ENCODE measurements at regions not wholly inside any gene's neighbourhood (a gene's known extent, or its start where the extent isn't known, plus 50 kb on each side); places are given as distances from the start of the nearest gene placed in this dataset.

DNA sequence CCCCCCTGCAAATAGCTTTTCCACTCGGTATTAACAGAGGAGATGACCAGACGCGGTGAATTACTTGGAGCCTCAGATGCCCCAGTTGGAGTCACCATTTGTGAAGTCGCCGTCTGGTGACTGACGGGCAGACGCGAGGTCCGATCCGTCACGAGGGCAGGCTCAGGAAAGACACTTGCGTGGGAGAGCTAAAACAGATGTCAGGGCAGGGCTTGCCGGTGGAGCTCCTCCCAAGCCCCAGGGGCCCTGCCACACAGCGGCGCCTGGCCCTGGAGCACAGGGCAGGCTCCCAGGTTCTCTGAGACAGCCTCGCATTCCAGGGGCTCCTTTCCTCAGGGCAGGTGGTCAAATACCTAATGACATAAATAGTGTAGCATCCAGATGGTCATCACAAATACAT is 348.3 kb downstream of the C16orf95 start:
- Histone ChIP-seq H3K9me3 (ENCODE audit: control insufficient read depth, insufficient read depth, low read length) (no peaks in the 10 kb centered on the region; the same call in 1 of the 2 replicates), H3K9ac (ENCODE audit: low read depth, low read length) (no peak overlapping the region), H3K4me1 (ENCODE audit: insufficient read depth, low read length) (no peaks in the 10 kb centered on the region), H3K36me3 (ENCODE audit: insufficient read depth, low read length) (no peaks in the 10 kb centered on the region)

DNA sequence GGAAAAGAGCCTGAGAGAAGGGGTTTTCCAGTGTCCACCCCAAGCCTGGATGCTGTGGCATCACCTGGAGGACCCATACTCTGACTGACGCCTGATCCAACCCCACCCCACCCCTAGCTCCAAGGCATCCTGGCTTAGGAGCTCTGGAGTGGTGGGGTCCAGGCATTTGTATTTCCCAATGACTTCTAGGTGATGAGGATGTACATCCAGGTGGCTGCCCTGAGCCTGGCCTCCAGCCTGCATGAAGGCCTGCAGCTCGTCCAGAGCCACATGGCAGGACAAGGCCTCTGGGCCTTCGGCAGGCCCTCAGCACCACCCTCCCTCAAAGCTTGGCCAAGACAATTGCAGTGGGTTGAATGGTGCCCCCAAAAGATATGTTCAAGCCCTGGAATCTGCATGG is 347.5 kb downstream of the C16orf95 start:
- no peak overlapping the region for H3K9ac ChIP-seq (ENCODE audit: low read depth, low read length)
- H3K36me3 ChIP-seq (ENCODE audit: insufficient read depth, low read length): no peaks in the 10 kb centered on the region
- no peaks in the 10 kb centered on the region; the same call in 1 of the 2 replicates for H3K9me3 ChIP-seq (ENCODE audit: control insufficient read depth, insufficient read depth, low read length)
- no peaks in the 10 kb centered on the region for H3K4me1 ChIP-seq (ENCODE audit: insufficient read depth, low read length)

GRCh38 chr16:86970279-86970678 is 346.9 kb downstream of the C16orf95 start:
- no peaks in the 10 kb centered on the region for H3K36me3 ChIP-seq (ENCODE audit: insufficient read depth, low read length)
- H3K9ac ChIP-seq (ENCODE audit: low read depth, low read length): no peak overlapping the region
- H3K4me1 ChIP-seq (ENCODE audit: insufficient read depth, low read length): no peaks in the 10 kb centered on the region
- H3K9me3 ChIP-seq (ENCODE audit: control insufficient read depth, insufficient read depth, low read length): no peaks in the 10 kb centered on the region; the same call in 1 of the 2 replicates

DNA sequence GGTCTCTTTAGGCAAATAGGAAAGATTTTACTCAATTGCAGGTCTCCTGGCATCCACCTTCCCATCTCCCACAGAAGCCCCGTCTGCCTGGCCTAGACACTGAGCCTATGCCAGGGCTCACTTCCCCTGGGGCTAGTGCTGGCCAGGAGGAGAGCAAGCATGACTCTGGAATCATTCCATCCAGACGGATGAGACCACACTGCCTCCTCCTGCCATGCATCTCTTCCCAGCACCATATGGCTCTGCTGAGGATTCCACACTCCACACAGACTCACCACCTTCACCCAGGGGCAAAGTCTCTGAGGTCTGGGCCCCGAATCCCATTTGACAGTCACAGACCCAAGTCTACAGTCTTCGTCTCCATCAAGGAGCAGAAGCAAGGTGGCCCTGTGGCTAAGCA is 346.5 kb downstream of the C16orf95 start:
- no peak overlapping the region for H3K9ac ChIP-seq (ENCODE audit: low read depth, low read length)
- no peaks in the 10 kb centered on the region; the same call in 1 of the 2 replicates for H3K9me3 ChIP-seq (ENCODE audit: control insufficient read depth, insufficient read depth, low read length)
- H3K4me1 ChIP-seq (ENCODE audit: insufficient read depth, low read length): no peaks in the 10 kb centered on the region
- no peaks in the 10 kb centered on the region for H3K36me3 ChIP-seq (ENCODE audit: insufficient read depth, low read length)

GRCh38 chr16:86971251-86971650 is 345.9 kb downstream of the C16orf95 start:
- Histone ChIP-seq H3K36me3 (ENCODE audit: insufficient read depth, low read length) (no peaks in the 10 kb centered on the region), H3K9me3 (ENCODE audit: control insufficient read depth, insufficient read depth, low read length) (no peaks in the 10 kb centered on the region; the same call in 1 of the 2 replicates), H3K9ac (ENCODE audit: low read depth, low read length) (no peak overlapping the region), H3K4me1 (ENCODE audit: insufficient read depth, low read length) (no peaks in the 10 kb centered on the region)

- H3K9me3 ChIP-seq (ENCODE audit: control insufficient read depth, insufficient read depth, low read length): no peaks in the 10 kb centered on the region
Measured at GRCh38 chr16:86974120-86974519, 343.1 kb downstream of the C16orf95 start.

DNA sequence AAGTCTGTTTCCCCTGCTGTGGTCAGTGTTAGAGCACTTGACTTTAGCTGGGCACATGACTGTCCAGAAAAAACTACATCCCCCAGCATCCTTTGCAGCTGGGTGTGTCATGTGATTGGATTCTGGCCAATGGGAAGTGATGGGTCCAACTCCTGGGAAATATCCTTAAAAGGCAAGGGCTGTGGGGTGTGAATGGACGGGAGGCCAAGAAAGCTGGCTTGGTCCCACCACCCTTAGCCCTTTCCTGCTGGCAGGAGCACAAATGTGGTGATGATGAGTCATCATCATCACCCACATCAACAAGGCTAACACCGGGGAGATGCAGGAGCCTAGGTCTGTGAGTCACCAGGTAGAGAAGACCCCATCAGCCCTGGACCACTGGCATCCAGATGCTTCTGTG is 341.7 kb downstream of the C16orf95 start:
- Histone ChIP-seq H3K36me3 (ENCODE audit: insufficient read depth, low read length) (no peaks in the 10 kb centered on the region), H3K9ac (ENCODE audit: low read depth, low read length) (no peak overlapping the region), H3K9me3 (ENCODE audit: control insufficient read depth, insufficient read depth, low read length) (no peaks in the 10 kb centered on the region), H3K4me1 (ENCODE audit: insufficient read depth, low read length) (no peaks in the 10 kb centered on the region)

More at GRCh38 chr16:86974120-86974519, 343.1 kb downstream of the C16orf95 start:
- H3K9ac ChIP-seq (ENCODE audit: low read depth, low read length): no peak overlapping the region
- no peaks in the 10 kb centered on the region for H3K36me3 ChIP-seq (ENCODE audit: insufficient read depth, low read length)
- H3K4me1 ChIP-seq (ENCODE audit: insufficient read depth, low read length): no peaks in the 10 kb centered on the region

- no peak overlapping the region for H3K9ac ChIP-seq (ENCODE audit: low read depth, low read length)
- H3K4me1 ChIP-seq (ENCODE audit: insufficient read depth, low read length): no peaks in the 10 kb centered on the region
- no peaks in the 10 kb centered on the region for H3K9me3 ChIP-seq (ENCODE audit: control insufficient read depth, insufficient read depth, low read length)
- no peaks in the 10 kb centered on the region for H3K36me3 ChIP-seq (ENCODE audit: insufficient read depth, low read length)
Measured at GRCh38 chr16:86977076-86977676, 340.0 kb downstream of the C16orf95 start.

DNA sequence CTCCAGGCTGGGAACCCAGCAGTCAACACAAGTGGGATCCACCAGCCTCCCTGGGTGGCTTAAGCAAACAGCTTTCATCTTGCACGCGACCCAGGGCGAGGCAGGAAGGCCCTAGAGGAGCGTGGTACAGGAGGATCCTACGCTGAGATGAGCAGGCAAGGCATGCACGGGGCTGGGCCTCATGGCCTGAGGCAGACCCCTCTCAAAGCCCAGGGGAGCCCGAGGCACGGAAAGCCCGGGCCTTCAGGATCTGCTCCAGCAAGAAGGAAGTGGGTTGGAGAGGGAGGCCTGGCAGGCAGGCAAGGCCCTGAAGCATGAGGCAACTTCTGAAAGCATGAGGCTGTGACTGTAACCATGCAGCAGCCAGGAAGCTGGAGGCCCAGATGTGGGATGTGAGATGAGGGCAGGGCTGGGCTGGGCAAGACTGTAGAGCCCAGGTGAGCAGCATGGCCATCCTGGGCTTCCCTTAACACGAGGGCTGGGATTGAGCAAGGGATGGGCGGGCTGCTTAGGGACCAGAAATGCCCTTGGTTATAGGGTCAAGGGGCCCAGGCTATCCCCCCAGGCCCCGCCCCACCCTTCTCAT is 338.7 kb downstream of the C16orf95 start:
- Histone ChIP-seq H3K36me3 (ENCODE audit: insufficient read depth, low read length) (no peaks in the 10 kb centered on the region), H3K9me3 (ENCODE audit: control insufficient read depth, insufficient read depth, low read length) (no peaks in the 10 kb centered on the region), H3K4me1 (ENCODE audit: insufficient read depth, low read length) (no peaks in the 10 kb centered on the region)

GRCh38 chr16:86979061-86979460 is 338.1 kb downstream of the C16orf95 start:
- no peaks in the 10 kb centered on the region for H3K9me3 ChIP-seq (ENCODE audit: control insufficient read depth, insufficient read depth, low read length)
- no peak overlapping the region for H3K9ac ChIP-seq (ENCODE audit: low read depth, low read length)
- no peaks in the 10 kb centered on the region for H3K36me3 ChIP-seq (ENCODE audit: insufficient read depth, low read length)
- no peaks in the 10 kb centered on the region for H3K4me1 ChIP-seq (ENCODE audit: insufficient read depth, low read length)

More for the DNA sequence above, 338.7 kb downstream of the C16orf95 start:
- no peak overlapping the region for H3K9ac ChIP-seq (ENCODE audit: low read depth, low read length)

- no peak overlapping the region for H3K9ac ChIP-seq (ENCODE audit: low read depth, low read length)
- H3K4me1 ChIP-seq (ENCODE audit: insufficient read depth, low read length): peaks cover 2% of the 10 kb centered on the region; the same call in 1 of the 2 replicates
- H3K36me3 ChIP-seq (ENCODE audit: insufficient read depth, low read length): no peaks in the 10 kb centered on the region
- no peaks in the 10 kb centered on the region for H3K9me3 ChIP-seq (ENCODE audit: control insufficient read depth, insufficient read depth, low read length)
Measured at GRCh38 chr16:86979984-86980553, 337.1 kb downstream of the C16orf95 start.

DNA sequence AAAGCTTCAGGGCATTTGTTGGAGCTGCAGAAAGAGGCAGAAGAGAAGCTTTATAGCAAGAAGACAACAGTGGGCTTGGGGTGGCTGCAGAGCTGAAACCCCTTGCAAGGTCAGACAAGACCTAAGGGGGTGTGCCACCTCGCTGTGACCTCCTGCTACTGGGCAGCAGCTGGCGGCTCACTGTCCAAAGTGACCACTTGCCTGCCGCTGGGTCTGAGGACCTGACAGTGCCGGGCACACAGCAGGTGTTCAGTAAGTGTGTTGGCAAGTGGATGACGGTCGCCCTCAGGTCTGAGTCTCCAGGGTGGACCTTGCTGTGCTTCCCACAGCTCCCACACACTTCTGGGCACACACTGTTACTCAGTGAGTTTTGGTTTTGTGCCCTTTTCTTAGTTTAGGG is 336.5 kb downstream of the C16orf95 start:
- H3K9ac ChIP-seq (ENCODE audit: low read depth, low read length): no peak overlapping the region
- H3K36me3 ChIP-seq (ENCODE audit: insufficient read depth, low read length): no peaks in the 10 kb centered on the region
- H3K4me1 ChIP-seq (ENCODE audit: insufficient read depth, low read length): peaks cover 8% of the 10 kb centered on the region; the same call in 1 of the 2 replicates

GRCh38 chr16:86982347-86982596 is 334.9 kb downstream of the C16orf95 start:
- Histone ChIP-seq H3K4me1 (ENCODE audit: insufficient read depth, low read length) (peaks cover 8% of the 10 kb centered on the region; the same call in 1 of the 2 replicates), H3K9ac (ENCODE audit: low read depth, low read length) (no peak overlapping the region), H3K36me3 (ENCODE audit: insufficient read depth, low read length) (no peaks in the 10 kb centered on the region)

More for the DNA sequence above, 336.5 kb downstream of the C16orf95 start:
- H3K9me3 ChIP-seq (ENCODE audit: control insufficient read depth, insufficient read depth, low read length): no peaks in the 10 kb centered on the region

GRCh38 chr16:86982912-86983311 is 334.3 kb downstream of the C16orf95 start:
- H3K9ac ChIP-seq (ENCODE audit: low read depth, low read length): no peak overlapping the region
- H3K4me1 ChIP-seq (ENCODE audit: insufficient read depth, low read length): peaks cover 8% of the 10 kb centered on the region; the same call in 1 of the 2 replicates
- no peaks in the 10 kb centered on the region for H3K36me3 ChIP-seq (ENCODE audit: insufficient read depth, low read length)
- 0 out of 2 replicates have a peak, but pooled peaks cover 3% of the 10 kb centered on the region for H3K9me3 ChIP-seq (ENCODE audit: control insufficient read depth, insufficient read depth, low read length)

More at GRCh38 chr16:86982347-86982596, 334.9 kb downstream of the C16orf95 start:
- H3K9me3 ChIP-seq (ENCODE audit: control insufficient read depth, insufficient read depth, low read length): 0 out of 2 replicates have a peak, but pooled peaks cover 3% of the 10 kb centered on the region

DNA sequence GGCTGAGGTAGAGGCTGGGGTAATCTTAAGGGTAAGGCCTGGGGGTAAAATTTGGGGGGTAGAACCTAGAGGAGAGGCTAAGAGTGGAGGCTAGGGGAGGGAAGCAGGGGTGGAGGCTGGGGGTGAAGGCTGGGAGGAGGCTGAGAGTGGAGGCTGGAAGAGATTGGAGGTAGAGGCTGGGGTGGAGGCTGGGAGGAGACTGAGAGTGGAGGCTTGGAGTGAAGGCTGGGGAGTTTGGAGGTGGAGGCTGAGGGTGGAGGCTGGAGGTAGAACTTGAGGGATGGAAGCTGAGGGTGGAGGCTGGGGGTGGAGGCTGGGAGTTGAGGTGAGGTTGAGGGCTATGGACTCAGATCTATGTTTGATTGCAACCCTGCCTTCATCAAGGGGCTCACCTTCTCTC is 333.6 kb downstream of the C16orf95 start:
- H3K36me3 ChIP-seq (ENCODE audit: insufficient read depth, low read length): no peaks in the 10 kb centered on the region
- H3K9ac ChIP-seq (ENCODE audit: low read depth, low read length): no peak overlapping the region
- H3K4me1 ChIP-seq (ENCODE audit: insufficient read depth, low read length): peaks cover 8% of the 10 kb centered on the region; the same call in 1 of the 2 replicates
- 0 out of 2 replicates have a peak, but pooled peaks cover 3% of the 10 kb centered on the region for H3K9me3 ChIP-seq (ENCODE audit: control insufficient read depth, insufficient read depth, low read length)
